ENCODE measurements at regions not wholly inside any gene's neighbourhood (a gene's known extent, or its start where the extent isn't known, plus 50 kb on each side); places are given as distances from the start of the nearest gene placed in this dataset.

- DNase-seq (ENCODE audit: low spot score) = no peak
These were observed 81.4 kb downstream of the CMPK2 start for GRCh38 chr2:6784291-6784690.

DNA sequence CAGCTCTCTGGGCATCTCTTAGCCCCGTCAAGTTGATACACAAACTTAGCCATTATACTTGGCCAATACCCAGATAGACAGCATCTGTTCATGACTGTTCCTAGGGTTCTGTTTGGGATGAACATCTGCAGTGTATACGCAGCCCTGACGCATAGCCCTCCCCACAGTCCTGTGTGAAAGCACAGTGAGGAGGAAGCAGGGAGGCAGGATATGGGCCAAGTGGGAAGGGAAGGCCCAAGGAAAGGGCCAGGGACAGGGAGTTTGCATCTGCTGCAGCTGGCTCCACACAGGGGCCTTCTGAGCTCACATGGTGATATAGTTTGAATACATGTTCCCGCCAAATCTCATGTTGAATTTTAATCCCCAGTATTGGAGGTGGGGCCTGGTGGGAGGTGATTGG, 80.2 kb downstream of the CMPK2 start:
- DNase-seq (ENCODE audit: low spot score) = no peak

DNA sequence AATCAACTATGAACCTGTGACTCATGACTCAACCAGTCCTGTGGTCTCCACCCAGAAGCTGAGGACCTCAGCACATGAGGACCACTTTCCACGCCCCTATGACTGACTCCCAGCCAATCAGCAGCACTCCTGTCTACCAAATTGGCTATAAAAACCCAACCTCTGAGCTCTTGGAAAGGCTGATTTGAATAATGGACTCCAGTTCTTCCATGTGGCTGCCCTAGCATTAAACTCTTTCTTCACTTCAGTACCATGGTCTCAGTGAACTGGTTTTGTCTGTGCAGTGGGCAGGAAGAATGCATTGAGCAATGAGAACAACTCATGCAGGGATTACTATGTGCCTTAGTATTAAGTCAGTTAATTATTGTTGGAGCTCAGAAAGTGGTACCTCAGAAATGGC, 78.3 kb downstream of the CMPK2 start:
- no peak for DNase-seq (ENCODE audit: low spot score)

- DNase-seq (ENCODE audit: low spot score) = no peak
These were observed 77.1 kb downstream of the CMPK2 start for GRCh38 chr2:6788614-6789013.

DNA sequence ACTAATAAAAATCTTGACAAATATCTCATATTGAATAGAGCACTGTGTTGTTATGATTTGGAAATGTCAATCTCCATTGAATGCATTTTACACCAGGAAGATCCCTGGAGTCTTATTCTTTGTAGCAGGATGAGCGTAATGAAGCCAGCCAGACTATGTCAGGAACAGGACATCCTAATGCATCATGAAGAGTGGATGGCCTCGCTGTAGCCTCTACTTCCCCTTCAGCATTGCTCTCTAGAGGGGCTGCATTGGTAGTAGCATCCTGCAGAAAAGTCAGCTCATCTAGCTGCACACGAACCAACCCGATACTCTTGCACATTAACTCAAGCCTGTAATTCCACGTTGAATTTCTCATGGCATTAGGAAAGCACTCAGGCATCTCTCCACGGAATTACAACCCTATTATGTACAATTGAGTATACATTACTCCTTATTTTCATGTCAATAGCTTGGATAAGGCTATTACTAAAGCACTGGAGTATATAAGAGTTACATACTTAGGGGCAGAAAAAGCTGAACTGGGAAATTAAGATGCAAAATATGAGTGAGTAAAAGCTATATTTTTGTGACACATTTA, 76.1 kb downstream of the CMPK2 start:
- no peak for DNase-seq (ENCODE audit: low spot score)

DNA sequence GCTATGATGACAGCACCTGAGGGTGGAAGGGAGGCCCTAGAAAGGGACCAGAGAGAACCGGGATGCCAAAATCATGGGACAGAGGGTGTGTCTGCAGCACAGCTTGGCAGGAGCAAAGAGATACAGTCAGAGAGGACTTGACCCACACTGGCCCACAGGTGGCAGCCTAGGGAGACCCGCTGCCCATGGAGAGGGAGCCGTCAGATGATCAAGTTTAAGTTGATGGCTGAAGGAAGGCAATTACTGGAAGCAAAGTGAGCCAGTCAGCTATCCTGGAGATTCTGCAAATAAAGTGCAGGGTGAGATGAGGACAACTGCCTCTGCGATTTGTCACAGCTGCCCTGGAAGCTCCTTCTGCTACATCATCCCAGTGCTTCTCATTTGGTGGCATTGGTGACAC, 74.0 kb downstream of the CMPK2 start:
- DNase-seq (ENCODE audit: low spot score) = no peak

GRCh38 chr2:6792883-6793282, 72.8 kb downstream of the CMPK2 start:
- DNase-seq (ENCODE audit: low spot score) = no peak

DNA sequence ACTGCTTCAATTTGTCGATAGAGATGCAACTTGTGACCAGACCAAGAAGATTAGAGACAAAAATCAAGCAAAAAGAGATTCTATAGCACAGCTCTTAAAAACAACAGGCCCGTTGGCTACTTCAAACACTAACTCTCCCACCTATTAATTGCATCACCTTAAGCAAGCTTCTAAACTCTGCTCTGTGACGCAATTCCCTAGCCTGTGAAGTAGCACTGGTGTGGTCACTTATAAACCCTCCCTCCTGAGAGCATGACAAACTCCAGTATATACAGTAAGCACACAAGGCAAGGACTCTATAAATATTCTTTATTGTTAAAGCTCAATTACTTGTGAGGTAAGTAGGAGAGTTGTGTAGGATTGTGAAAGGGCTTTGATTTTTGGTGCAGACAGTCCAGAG, 72.3 kb downstream of the CMPK2 start:
- DNase-seq (ENCODE audit: low spot score) = no peak

- DNase-seq (ENCODE audit: low spot score) = no peak
These were observed 71.8 kb downstream of the CMPK2 start for GRCh38 chr2:6793913-6794312.

- DNase-seq (ENCODE audit: low spot score) = no peak
These were observed 71.3 kb downstream of the CMPK2 start for GRCh38 chr2:6794448-6794847.

All from CD4-positive, alpha-beta T cell treated with Interleukin-6 at 100 ng/mL for 8 hours (primary cell).